NK-92 (cell line): ENCODE measurements at regions not wholly inside any gene's neighbourhood (a gene's known extent, or its start where the extent isn't known, plus 50 kb on each side); places are given as distances from the start of the nearest gene placed in this dataset.

Experiments
- DNase-seq: peaks from one replicate; lab custom pipeline; 2025; ENCODE audit not compliant: unreplicated experiment; lab: John Stamatoyannopoulos, UW

DNA sequence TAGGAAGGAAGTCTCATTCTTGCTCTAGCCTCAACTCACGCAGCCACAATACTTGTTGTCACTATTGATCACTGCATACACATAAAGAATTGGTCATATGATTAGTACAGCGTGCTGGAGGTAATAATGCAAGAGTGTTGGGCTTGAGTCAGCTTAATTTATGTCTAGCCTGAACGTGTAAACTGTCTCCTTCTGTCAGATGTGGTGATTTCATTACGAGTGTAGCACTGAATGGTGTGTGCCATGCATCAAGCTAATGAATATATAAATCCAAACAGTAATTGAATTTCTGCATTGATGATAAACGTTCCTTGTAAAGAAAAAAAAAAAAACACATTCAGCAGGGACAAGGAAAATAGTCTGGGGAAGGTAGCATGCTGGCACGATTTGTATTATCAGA lies 396.2 kb upstream of the RAG2 start:
- DNase-seq, result no peak

DNA sequence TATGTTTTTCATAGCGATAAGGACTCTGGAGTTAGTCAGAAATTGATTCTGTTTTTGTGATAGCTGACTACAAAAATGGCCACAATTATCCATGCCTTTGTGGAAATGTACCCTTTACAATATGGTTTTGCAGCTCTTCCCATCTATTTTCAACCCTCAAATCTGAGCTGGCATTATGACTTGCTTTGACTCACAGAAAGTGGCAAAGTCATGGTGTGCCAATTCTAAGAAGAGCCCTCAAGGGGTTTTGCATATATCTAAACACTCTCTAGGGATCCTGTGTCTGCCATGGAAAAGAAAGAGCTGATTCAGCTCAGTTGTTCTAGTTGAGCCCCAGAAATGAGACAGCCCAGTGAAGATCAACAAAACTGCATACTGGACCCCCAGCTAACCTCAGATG lies 390.5 kb upstream of the RAG2 start:
- DNase-seq, result no peak

DNA sequence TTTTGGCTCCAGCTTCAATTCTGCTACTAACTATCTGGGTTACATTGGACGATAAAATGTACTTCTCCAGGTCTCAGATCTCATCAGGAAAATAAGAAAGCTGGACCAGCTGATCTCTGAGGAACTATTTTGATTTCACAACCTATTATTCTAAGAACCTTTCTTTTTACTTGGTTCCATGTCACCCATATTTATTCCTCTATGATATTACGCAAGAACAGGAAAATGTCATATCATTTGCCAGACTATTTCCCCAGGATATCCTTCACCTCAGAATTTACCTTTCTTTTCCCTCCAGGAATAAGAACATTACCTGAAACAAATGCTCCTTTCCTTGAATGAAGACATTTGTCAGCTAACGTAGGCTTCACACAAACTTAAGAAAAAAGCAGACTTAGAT lies 387.5 kb upstream of the RAG2 start:
- DNase-seq, result no peak

GRCh38 chr11:36976741-36977140 lies 378.7 kb upstream of the RAG2 start:
- no peak for DNase-seq

- DNase-seq, result no peak
Measured at GRCh38 chr11:36974771-36975170, 376.7 kb upstream of the RAG2 start.

- DNase-seq, result no peak
Measured at GRCh38 chr11:36953976-36954375, 355.9 kb upstream of the RAG2 start.

DNA sequence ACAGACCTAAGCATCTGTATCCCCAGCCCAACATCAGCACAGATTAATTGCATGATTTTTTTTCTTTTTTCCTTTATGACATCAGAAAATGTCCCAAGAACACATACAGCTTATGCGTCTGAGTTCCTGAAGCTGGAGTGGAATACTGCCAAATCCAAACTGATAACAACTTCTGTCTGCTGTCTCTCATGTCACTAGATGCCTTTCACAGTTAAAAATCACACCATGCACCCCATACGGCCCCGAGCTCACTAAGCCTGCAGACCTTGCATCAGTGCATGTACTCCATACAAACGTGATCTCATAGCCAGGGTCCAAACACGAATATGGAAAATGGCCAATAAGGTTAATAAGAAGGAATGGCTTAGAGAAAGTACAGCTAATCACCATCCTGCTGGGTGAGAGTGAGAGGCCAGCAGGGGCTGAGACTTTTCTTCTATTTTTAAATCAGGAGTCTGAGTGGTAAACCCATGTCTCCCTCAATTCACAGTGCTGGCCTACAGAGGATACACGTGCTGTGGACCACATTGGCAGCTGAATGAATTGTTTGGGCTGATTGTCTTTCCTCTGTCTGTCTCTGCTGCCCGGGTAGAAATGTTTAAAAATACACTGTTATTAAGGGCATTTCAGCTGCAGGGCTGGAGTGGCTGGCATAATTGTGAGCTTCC lies 350.6 kb upstream of the RAG2 start:
- no peak for DNase-seq

DNA sequence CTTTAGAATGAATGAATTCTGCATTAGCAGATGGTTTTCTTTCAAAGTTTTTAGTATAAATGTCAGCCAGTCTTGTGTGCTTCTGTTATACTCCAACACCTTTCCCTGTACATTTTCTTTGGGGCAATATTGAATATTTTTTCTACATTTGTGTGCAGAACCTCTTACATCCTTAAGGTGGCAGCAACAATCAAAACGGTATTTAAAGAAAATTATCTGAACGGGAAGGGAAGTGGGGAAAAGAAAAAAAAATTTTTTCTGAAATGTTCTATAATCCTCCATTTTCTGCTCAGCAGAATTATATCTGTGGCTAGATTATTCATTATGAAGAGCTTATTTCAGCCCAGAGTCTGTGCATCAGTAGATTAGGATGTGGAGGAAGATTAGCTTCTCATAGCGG lies 347.3 kb upstream of the RAG2 start:
- DNase-seq, result no peak

DNA sequence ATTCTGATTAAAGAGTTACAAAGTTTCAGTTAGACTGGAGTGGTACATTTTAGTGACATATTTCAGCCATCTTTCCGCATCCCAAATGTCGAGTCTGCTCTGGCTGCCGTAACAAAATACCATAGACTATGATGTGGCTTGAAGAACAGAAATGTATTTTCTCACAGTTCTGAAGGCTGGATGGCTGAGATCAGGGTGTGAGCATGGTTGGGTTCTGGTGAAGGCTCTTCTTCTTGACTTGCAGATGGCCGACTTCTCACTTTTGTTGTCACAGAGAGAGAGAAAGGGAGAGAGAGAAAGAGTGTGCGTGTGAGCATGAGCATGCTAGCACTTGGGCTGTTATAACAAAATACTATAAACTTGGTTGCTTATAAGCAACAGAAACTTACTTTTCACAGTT lies 335.4 kb upstream of the RAG2 start:
- DNase-seq, result no peak

DNA sequence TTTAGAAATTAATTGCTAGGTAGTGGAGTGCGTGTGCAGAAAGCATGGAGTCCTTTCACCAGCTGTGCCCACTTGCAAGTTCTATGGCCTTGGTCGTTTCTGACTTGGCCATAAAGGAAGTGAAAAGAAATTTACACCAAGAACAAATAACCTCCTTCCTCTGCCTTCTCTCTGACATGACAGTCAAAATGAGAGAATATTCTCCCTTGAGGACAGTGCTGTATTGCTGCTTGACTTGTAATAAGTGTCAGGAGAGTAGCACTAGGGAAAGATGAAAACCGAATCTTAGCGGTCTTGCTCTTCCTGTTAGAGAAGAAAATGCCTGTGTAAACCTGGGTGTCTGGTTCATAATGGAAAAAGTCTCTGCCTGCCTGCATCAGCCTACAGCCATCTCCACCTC lies 333.1 kb upstream of the RAG2 start:
- no peak for DNase-seq

- DNase-seq, result no peak
Measured at GRCh38 chr11:36930256-36930655, 332.2 kb upstream of the RAG2 start.

DNA sequence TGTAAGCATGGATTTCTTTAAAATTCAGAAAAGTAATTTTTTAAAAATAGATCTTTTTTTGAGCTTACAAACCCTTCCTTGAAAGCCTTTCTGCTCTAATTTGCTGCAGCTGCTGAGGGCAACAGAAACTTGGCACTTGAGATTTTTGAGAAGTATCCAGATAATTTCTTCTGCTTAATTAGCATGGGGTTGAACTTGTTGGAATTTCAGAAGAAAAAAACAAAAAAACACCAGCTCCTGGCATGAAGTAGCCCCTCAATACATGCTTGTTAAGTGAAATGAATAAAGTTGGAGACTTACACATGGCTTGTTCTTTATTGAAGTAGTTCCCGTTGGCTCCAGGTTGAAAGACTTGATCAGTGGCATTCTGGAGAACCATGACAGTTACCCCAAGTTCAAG lies 331.4 kb upstream of the RAG2 start:
- DNase-seq, result no peak

GRCh38 chr11:36928621-36929020 lies 330.6 kb upstream of the RAG2 start:
- DNase-seq, result no peak

GRCh38 chr11:36899800-36900199 lies 301.8 kb upstream of the RAG2 start:
- DNase-seq, result no peak

- DNase-seq, result no peak
Measured at GRCh38 chr11:36890841-36891240, 292.8 kb upstream of the RAG2 start.

DNA sequence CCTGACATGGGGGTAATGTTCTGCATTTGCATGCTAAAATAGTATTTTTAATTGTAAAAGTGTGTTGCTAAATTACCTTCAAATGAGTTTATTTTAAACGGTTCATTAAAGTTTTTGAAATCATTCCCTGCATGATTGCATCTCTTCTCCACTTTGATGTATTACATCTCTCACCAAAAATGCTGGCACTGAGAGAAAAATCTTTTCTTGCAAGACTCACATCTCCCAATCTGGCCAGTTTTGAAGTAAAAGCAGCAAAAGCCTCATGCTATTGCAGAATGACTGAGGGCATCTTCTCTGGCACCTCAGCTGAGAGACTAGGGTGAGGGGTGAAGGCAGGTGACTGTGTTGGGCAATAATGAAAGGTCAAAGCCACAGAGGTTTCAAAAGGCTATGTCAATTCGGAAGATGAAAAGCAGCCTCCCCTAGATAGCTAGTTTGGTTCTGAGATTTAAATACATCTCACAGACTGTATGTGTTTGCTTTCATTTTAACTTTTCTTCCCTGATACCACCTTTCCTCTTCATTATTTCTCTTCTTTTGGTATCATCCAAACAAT lies 292.2 kb upstream of the RAG2 start:
- DNase-seq, result no peak

DNA sequence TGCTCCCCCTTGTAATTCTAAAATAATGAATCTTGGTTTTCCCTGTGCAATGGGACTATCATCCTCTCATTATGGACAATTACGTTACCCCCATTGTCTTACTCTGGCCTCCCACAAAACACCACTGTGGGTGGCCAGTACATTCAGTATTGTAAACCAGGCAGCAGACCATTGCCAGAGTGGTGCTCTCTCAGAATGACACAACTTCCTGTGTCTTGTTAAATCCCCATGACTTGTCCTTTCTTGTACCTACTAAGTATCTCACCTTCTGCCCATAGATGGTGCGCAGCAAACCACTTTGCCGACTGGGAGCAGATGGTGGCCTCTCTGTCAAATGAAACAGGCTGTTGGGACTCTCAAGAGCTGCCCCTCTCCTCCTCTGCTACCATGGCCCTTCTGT lies 287.1 kb upstream of the RAG2 start:
- no peak for DNase-seq

GRCh38 chr11:36878737-36879136 lies 280.7 kb upstream of the RAG2 start:
- DNase-seq, result no peak

DNA sequence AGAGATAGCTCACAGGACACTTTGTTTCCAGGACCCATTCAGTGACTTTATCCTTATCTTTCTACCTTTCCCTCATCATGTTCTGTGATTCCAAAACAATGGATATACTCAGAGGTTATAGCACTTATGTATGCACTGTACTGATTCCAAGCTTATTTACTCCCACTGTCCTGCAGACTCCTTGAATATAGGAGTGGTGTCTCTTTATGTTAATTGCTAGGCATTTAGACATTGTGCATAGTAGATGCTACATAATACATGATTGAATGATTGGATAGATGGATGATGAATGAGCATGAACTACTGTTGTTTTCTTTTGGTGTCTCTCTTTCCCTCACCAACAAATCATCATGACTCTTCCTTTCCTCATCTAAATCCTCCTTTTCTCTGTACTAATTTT lies 279.1 kb upstream of the RAG2 start:
- DNase-seq, result no peak

- no peak for DNase-seq
Measured at GRCh38 chr11:36876266-36876665, 278.2 kb upstream of the RAG2 start.

DNA sequence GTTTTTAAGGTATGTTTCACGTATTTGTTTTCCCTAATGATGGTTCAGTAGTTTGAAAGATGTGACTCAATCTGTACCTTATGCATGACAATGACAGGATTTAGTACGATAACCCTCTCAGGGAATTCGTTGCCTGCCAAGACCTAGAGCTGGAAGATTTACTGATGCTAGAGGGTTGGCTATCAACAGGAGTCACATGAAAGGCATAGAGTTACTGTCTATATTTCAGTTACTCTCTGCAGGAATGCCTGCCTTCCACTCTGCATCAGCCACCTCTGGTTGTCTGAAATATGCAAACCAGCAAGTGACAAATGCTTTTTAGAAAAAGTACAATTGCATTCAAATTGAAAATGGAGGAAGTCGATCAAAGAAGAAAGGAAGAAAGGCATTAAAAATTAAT lies 276.3 kb upstream of the RAG2 start:
- DNase-seq, result no peak

GRCh38 chr11:36870361-36870760 lies 272.3 kb upstream of the RAG2 start:
- no peak for DNase-seq

GRCh38 chr11:36868380-36868779 lies 270.3 kb upstream of the RAG2 start:
- no peak for DNase-seq
